HEK293 (cell line): ENCODE measurements at regions not wholly inside any gene's neighbourhood (a gene's known extent, or its start where the extent isn't known, plus 50 kb on each side); places are given as distances from the start of the nearest gene placed in this dataset.

Experiments
- CTCF ChIA-PET: fragments of 350-600 bp; formaldehyde crosslinking; extraction: SDS; loops from one replicate; lab custom pipeline; 2021; ENCODE audit warnings: antibody characterized with exemption; lab: Yijun Ruan, JAX
- POLR2A ChIA-PET: fragments of 300-600 bp; formaldehyde crosslinking; extraction: SDS; loops from one replicate; lab custom pipeline; 2020; ENCODE audit warnings: antibody characterized with exemption, inconsistent platforms; lab: Yijun Ruan, JAX
- H3K27ac ChIP-seq: fragments of 200-500 bp; sonication (Bioruptor generic); 2 replicates; pipeline ENCODE4 v1.5.1; 2014; ENCODE audit warnings: low read depth, low read length, control low read depth, inconsistent platforms; ENCODE audit errors: extremely low read depth
- H3K36me3 ChIP-seq, 2 experiments: fragments of 200-500 bp in 1 of 2; sonication (Bioruptor generic) in 1 of 2; 1 replicate in 1 of 2; 2 replicates in 1 of 2; pipeline ENCODE4 v1.5.1; 2014 to 2017; ENCODE audit warnings: inconsistent platforms in 2 of 2, low read length in 2 of 2; ENCODE audit not compliant: control insufficient read depth in 2 of 2, insufficient read depth in 1 of 2
- H3K4me1 ChIP-seq: fragments of 200-500 bp; sonication (Bioruptor generic); 2 replicates; pipeline ENCODE4 v1.5.1; 2014; ENCODE audit warnings: mild to moderate bottlenecking, low read length, inconsistent platforms; ENCODE audit not compliant: control insufficient read depth, insufficient read depth
- H3K4me3 ChIP-seq: 2 replicates; pipeline ENCODE4 v1.5.1; 2011; ENCODE audit warnings: low read depth, mild to moderate bottlenecking, control low read depth, low read length, moderate library complexity
- H3K9me3 ChIP-seq: fragments of 200-500 bp; sonication (Bioruptor generic); 2 replicates; pipeline ENCODE4 v1.5.1; 2014; ENCODE audit warnings: low read depth, low read length, inconsistent platforms; ENCODE audit not compliant: control insufficient read depth, insufficient read depth
- ZNF10 ChIP-seq: fragments of 450-650 bp; formaldehyde crosslinking; IDR thresholded peaks from 2 replicates; pipeline ENCODE4 v1.5.1; 2017; ENCODE audit warnings: missing biosample characterization, missing genetic modification characterization
- ZNF664 ChIP-seq: fragments of 450-650 bp; formaldehyde crosslinking; IDR thresholded peaks from 2 replicates; pipeline ENCODE4 v1.5.1; 2016; ENCODE audit warnings: missing biosample characterization, missing genetic modification characterization

DNA sequence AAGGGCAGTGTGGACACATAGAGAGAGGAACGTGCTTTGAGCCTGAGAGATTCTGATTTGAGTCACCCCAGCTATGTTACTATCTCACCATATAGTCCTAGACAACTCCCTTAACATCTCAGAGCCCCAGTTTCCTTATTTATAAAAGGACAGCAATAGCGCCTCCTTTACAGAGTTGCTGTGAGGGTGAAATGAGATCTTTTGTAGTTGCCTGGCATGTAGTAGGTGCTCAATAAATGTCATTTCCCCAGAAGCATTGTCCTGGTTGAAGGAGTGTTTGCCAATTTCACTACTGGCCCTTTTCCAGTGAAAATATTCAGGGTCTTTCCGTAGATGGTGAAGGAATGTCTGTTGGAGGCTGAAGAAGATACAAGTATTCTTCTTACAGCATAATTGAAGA is 51.3 kb upstream of the FAM180A start:
- Histone ChIP-seq H3K4me3 (no peak overlapping the region), H3K9me3 (no peaks in the 10 kb centered on the region), H3K27ac (no peak overlapping the region), H3K36me3 (no peaks in the 10 kb centered on the region), H3K4me1 (no peaks in the 10 kb centered on the region)
- TF ChIP-seq ZNF664 (tag by site-specific recombination) (peak; percentile 54; the same call in 1 of the 2 replicates), ZNF10 (tag by site-specific recombination) (no peak)
- POLR2A ChIA-PET, result no interaction called here
- CTCF ChIA-PET, result interaction anchor here (0.8 to 3.5 kb wide), 7 partner anchors 9 to 520 kb away, joined by 3 to 21 read pairs (median 11); no protein-coding TSS in a partner anchor
